GM21360 (cell line): ENCODE measurements at regions not wholly inside any gene's neighbourhood (a gene's known extent, or its start where the extent isn't known, plus 50 kb on each side); places are given as distances from the start of the nearest gene placed in this dataset.
A peak's percentile ranks its signal among the peaks of the same experiment; 100 is the strongest.

Experiments used
- ATAC-seq: cut with Tn5 transposase; IDR thresholded peaks from one replicate; pipeline ENCODE4 v1.9.1; 2021; ENCODE audit warnings: mild to moderate bottlenecking, moderate library complexity; ENCODE audit not compliant: unreplicated experiment

- no peak for ATAC-seq
Measured at GRCh38 chr10:61356354-61356753, 96.8 kb downstream of the TMEM26 start.

GRCh38 chr10:61355211-61355610, 98.0 kb downstream of the TMEM26 start:
- no peak for ATAC-seq

- ATAC-seq: no peak
Measured at GRCh38 chr10:61354401-61354975, 98.7 kb downstream of the TMEM26 start.

- ATAC-seq: no peak
Measured at GRCh38 chr10:61350794-61351193, 102.4 kb downstream of the TMEM26 start.

GRCh38 chr10:61350068-61350467, 103.1 kb downstream of the TMEM26 start:
- ATAC-seq: no peak

GRCh38 chr10:61346796-61347413, 106.3 kb downstream of the TMEM26 start:
- ATAC-seq: no peak

- ATAC-seq: no peak
Measured at GRCh38 chr10:61343796-61344195, 109.4 kb downstream of the TMEM26 start.

GRCh38 chr10:61342858-61343572, 110.2 kb downstream of the TMEM26 start:
- ATAC-seq: no peak

- ATAC-seq: no peak
Measured at GRCh38 chr10:61341008-61341407, 112.2 kb downstream of the TMEM26 start.

DNA sequence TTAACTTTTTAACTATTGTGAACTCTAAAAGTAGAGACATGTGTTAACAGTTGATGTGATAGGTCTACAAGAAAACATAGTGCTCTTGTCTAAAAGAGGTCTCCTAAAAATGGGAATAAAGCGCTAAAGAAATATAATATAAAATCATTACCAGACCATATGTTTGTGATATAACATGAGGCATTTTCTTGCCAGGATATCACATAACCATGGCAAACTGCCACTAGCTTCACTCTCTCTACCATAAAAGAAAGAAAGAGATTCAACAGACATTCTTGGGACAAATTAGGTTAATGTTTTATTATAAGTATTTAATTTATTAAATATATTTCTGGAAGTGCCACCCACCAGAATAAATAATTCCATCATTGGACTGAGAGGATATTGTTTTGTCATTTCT, 115.0 kb downstream of the TMEM26 start:
- no peak for ATAC-seq

DNA sequence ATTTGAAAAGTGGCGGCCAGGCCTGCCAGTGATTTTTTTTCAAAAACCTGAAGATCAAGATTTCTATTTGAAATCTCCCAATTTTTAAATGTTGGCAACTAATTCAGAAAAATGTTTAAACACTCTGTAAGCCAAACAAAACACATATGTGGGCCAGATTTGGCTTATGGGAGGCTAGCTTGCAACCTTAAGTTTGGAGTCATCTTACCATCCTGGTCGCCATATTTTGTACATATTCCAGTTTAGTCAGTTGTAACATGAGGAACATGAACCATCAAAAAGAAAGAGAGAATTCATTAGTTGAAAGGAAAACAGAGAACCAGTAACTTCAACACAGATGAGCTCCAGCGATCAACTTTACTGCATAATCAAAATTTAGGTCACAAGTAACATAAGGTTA, 115.4 kb downstream of the TMEM26 start:
- no peak for ATAC-seq

DNA sequence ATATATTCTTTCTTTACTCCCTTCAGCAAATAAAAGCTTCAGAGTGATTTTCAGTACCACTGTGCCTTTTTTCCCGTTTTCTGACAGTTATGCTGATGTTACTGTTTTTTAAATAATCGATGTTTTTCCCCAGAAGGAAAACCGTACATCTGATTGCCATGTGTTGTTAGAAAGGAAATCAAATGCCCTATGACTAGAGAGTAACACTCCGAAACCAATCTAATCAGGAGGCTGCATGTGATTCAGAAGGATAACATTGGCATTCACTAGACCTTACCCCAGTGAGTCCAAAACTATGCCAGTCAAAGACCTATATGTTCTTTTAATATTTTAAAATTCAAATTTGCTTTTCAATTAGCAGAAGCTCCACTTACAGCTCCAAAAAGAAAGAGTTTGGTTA, 116.3 kb downstream of the TMEM26 start:
- no peak for ATAC-seq

DNA sequence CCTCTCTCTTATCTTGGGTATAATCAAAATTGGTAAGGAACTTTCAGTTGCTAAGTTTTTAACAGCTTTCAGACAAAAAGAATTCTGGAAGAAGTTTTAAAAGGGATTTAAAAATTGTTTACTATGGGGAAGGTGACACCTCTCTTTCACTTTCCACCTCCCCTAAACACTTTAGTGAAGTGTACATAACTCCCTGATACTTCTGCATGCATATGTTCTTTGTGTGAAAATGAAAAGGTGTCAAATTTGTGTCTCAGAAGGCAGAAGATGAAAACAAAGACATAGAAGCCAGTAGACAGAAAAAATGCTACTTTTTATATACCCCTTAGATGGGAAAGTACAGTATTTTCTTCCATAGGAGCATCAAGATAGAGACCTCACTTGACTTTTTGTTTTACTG, 117.8 kb downstream of the TMEM26 start:
- ATAC-seq: no peak

DNA sequence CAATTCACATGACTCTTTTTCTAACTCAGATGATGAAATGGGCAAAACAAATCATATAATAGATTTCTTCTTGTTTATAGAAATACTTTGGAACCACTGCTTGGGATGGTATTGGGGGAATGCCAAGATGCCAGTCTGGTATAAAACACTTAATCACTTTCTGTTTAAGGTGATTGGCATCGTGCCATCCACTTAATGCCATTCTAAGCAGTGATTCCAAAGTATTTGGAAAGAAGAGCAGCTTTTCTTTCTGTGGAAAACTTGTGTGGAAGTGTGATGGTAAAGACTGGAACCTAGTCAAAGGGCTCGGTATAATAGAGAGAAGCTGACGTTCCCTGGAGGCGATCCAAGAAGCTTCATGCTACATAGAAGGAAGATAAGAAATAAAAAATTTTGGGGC, 120.6 kb downstream of the TMEM26 start:
- no peak for ATAC-seq

DNA sequence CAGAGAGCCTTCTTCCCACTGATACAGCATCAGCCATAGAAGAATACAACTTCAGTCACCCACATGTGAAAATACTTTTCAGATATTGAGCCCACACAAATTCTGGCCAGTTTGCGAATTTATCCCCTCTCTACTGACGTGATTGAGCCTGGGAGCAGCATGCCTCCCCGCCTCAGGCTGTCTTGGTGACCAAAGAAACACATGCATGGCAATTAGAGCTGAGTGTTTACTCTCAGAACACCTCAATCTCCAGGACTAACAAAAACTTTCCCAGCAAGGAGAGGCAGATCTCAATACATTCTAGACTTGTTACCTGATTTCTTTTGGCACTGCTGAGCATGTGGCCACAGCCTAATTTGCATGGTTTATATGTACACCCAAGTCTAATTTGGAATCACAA, 122.5 kb downstream of the TMEM26 start:
- no peak for ATAC-seq

GRCh38 chr10:61329854-61330253, 123.3 kb downstream of the TMEM26 start:
- peak; percentile 51 for ATAC-seq

- no peak for ATAC-seq
Measured at GRCh38 chr10:61325223-61325960, 127.8 kb downstream of the TMEM26 start.

- ATAC-seq: no peak
Measured at GRCh38 chr10:61323726-61324125, 129.5 kb downstream of the TMEM26 start.

- no peak for ATAC-seq
Measured at GRCh38 chr10:61321041-61321857, 131.9 kb downstream of the TMEM26 start.

- no peak for ATAC-seq
Measured at GRCh38 chr10:61320257-61320587, 133.0 kb downstream of the TMEM26 start.
